Occipital lobe (tissue), 1 donor: ENCODE measurements at regions not wholly inside any gene's neighbourhood (a gene's known extent, or its start where the extent isn't known, plus 50 kb on each side); places are given as distances from the start of the nearest gene placed in this dataset.

ENCODE experiments used
- DNase-seq: peaks from one replicate; lab custom pipeline; 2025; lab: John Stamatoyannopoulos, UW

DNA sequence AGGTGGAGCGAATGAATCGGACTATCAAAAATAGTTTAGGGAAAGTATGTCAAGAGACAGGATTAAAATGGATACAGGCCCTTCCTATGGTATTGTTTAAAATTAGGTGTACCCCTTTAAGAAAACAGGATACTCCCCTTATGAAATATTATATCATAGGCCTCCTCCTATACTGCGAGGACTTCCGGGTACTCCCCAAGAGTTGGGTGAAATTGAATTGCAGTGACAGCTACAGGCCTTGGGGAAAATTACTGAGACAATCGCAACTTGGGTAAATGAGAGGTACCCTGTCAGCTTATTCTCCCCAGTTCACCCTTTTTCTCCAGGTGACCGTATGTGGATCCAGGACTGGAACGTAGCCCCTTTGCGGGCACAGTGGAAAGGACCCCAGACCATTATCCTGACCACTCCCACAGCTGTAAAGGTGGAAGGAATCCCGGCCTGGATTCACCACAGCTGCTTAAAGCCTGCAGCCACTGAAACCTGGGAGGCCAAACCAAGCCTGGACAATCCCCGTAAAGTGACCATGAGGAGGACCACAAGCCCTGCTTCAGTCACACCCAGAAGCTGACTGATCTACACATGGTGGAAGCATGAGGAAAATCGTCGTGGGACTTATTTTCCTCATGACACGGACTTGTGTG is 1138.1 kb downstream of the ARAP2 start:
- no peak for DNase-seq

DNA sequence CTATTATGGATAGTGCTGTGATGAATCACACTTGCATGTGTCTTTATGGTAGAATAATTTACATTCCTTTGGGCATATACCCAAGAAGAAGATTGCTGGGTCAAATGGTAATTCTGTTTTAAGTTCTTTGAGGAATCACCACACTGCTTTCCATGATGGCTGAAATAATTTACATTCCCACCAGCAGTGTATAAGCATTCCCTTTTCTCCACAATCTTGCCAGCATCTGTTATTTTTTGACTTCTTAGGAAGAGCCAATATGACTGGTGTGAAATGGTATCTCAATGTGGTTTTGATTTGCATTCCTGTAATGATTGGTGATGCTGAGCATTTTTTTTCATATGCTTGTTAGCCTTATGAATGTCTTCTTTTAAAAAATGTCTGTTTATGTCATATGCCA is 1120.2 kb downstream of the ARAP2 start:
- no peak for DNase-seq

DNA sequence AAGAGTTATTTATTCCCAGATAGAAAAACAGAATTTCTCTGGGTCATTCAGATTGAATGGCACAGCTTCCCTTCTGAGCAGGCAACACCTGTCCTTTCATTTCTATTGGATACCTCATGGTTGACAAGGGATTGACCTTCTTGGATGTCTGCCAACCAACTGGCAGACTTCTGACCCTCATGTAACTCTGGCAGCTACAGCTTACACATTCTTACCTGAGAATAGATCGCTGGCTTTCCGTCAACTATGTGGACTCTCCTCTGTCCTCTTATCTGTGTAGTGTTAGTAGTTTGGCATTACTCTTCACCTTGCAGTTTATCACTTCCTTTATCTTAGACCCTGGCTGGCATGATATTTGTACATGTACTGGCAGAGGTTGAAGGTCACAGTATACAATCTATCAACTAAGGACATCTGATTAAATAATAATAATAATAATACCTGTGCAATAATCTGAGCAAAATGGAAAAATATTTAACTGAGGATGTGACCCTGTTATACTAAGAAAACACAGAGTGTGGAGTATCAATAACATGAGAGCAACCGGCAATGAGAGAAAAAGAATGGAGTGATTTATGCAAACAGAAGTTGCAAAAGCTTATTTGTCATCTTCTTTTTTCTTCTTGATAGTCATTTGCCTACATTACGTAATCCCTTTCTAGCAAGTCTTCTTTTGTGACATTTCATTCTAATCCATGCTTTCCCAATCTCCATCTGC is 1118.2 kb downstream of the ARAP2 start:
- DNase-seq: no peak

DNA sequence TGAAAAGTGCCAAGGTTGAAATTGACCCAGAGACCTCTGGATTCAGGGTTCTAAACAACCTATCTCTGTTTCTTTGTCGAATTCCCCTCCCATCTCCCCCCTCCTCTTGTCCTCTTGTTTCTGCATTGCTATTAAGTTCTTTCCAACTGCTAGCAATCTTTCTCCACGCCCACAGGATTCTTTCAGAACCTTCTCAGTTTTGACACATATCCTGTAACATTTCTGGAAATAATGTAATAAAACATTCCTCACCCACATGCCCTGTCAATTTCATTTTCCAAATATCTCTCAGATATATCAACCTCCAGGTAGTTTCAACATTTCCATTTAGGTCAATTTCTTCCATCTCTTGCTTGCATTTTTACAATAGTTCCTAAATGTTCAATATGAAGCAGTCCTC is 1105.9 kb downstream of the ARAP2 start:
- no peak for DNase-seq

DNA sequence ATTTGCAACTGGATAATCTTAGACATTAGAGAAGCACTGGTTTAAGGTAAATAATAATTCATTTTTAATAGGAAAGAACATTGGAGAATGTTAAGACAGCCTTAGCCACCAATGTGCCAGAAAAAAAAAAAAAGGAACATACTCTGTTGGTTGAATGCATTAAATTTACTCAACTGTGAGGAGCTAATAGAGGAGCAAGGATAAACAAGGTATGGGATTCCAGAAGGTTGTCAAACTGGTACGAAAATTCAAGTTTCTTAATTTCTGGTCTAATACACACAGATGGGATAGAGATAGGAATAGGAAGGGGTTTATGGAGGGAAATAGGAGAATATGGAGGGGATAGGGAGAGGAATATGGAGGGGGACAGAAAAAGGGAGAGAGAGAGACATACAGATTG is 1096.6 kb downstream of the ARAP2 start:
- DNase-seq: no peak

DNA sequence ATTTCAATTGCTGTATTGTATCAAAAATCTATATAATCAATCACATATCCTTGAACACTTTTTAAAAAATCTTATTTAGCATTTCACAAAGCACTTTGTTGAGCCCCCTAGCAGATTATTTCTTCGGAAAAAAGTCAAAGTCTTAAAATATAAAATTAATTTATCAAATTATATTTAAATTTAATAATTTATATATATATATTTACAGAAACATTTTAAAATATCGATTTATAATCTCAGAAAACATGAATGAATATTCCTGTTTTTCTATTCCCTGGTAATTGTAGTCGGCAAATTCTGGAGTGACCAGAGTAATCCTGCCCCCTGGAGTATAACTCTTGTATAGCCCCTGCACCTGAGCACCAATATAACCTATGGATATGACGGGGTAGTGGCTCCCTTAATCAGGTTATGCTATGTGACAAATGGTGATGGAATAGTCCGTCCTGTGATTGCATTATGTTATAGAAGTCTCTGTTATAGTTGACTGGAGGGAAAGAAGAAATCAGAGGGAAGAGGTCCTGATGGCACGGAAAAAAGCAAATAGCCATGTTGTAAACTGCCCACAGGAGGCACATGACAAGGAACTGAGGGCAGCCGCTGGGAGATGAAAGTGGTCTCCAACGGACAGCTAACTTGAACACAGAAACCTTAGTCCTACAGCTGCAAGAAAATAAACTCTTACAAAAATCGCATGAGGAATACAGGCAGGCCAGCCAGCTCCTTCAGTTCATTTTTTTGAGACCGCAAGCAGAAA is 1092.3 kb downstream of the ARAP2 start:
- no peak for DNase-seq

DNA sequence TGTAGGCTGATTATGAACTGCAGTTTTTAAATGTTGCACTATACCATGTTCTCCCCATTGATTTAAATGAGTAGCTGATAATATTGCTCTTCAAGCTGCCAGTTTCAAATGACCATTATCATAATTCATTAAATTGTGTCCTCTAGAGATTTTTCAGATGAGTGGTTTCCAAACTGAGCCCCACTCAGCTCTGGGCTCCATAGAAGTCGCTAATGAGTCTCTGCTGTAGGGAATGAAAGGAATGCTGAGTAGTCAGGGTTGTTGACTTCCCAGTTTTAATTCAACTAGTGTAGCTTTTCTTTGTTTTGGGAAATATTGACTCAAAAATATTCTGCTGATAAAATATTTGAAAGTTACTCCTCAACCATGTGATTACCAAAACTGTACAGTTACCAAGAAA is 1081.1 kb downstream of the ARAP2 start:
- DNase-seq: no peak

DNA sequence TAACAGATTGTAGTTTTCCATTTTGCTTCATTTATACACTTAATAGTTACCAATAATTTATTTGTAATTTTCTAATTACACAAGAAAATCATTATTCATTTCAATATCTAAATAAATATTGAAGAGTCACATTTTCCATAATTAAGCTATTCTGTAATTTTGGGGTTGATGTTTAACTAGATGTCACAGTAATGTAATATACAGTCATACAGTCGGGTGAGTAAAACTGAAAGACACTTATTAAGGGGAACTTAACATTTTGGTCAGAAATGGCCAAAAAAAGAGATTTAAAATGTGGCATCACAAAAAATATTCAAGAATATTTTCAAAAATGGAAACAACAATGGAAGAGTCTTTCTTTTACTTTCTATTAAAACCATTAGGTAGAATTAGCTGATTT is 1080.3 kb downstream of the ARAP2 start:
- DNase-seq: no peak

DNA sequence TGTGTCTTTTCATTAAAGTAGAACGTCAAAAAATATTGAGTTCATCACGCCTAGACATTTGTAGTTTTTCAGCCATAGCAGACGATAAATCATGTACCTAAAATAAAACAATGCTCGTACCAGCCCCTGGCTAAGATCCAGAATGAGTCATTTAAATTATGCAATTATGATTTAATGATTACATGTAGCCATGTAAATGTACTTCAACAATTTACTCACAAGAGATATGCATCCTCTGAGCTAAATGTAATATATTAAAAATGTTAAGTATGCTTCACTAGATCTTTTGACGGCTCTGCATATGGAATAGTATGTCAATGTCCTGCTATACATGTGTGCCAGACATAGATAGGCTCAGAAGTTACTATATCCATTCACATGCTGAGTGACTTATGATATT is 1077.8 kb downstream of the ARAP2 start:
- DNase-seq: no peak

DNA sequence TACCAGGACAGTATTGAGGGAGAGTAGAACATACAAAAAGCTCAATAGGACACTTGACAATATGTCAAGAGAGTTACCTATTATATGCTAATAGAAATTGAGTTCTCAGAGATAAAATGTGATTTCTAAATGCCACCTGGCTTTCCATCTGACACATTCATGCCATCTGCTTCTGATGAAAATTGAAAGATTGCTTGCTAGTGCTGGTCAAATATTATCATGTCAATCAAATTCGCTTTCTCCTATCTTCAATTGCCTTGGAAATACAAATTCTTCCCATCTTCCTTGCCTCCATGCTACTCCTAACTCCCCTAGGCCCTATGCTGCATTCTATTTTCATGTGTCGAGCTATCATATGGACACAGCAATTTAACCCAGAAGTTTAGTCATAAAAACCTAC is 1076.9 kb downstream of the ARAP2 start:
- no peak for DNase-seq

DNA sequence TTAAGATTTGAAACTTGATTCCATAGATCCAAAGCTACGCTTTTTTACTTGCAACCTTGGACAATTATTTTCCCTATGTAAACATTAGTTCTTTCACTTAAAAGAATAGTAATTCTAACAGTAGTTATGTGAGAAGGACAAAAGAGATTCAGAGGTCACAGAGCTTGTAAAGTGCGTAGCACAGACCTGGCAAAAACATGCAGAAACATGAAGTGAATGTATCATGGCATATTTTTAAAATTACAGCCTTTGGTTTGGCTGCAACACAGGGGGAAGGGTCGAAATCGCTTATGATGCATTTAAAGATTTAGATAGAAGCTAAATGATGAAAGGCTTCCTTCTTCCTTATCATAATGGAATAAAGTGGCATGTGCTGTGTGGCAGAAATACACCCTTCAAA is 1068.8 kb downstream of the ARAP2 start:
- DNase-seq: no peak

DNA sequence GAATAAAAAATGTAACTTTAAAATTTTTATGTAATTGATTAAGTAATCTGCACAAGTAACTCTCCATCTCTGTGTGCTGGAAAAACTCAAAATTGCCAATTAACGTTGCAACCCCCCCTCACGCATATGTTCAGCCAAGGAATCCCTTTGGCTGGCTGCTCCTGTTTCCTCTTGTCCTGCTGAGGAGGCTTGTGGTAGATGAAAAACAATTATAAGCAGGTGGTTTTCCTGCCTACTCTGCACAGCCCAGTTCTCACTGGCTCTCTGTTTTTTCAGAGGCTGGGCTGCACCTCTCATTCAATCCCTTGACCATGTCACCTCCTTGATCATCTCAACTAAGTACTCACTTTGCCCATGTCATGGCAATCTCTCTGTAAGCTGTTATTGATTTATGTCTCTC is 1068.4 kb downstream of the ARAP2 start:
- no peak for DNase-seq

DNA sequence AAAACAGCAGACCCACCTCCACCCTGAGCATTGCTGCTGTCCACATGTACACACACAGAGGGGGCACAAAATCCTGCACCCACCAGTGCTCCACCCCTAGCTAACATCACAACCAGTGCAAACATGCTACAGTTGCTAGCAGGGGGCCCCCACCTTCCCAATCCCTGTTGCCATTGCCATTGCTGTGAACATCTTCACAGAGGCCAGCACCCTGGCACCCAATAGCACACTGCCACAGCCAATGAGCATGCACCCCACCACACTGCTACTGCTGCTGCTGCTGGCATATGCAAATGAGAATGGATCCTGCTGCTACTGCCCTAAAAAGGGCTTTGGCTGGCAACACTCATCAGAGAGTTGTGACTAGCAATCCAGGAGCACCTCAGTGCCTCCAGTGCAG is 1061.9 kb downstream of the ARAP2 start:
- DNase-seq: no peak

DNA sequence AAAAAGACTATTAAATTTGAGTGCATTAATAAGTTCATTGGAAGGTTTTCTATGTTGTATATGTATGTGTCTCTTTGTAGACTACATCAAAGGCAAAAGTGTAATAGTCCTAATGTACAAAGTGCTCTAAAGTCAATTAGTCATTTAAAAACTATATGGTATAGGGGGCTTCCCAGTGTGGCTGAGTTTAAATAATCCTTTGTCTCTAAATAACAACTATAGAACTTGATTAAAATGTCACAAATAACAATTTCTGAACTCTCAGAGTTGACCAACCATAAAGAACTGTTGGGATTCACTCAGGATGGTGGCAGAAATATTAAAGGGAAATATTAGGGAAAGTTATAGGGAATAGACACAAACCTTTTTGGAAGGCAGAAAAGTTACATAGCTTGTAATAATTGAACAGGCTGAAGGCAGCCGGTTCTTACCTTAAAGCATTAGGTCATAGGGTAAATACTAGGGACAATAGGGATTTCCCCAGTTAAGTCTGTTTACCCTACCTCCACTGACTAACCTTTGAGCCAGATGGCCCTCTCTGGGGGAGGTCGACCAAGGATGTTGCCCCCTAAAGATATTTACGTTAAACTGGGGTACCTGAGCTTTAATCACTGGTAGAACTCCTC is 1054.2 kb downstream of the ARAP2 start:
- no peak for DNase-seq

DNA sequence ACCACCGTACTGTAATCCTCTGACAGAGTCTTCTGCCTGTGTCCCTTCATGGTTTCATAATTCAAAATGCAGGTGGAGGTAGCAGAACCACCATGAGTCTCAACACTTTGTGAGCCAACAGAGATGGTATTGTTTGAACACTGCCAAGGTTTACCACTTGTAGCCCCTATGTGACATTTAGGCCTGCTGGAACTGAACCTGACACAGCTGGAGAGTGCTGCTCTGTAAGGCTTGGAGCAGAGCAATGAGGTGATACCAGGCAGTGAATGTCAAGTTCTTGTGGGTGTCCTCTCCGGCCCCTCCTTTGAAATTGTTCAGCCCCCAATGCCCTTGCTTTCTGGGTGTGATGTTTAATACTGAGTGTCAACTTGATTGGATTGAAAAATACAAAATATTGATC is 1042.9 kb downstream of the ARAP2 start:
- no peak for DNase-seq

DNA sequence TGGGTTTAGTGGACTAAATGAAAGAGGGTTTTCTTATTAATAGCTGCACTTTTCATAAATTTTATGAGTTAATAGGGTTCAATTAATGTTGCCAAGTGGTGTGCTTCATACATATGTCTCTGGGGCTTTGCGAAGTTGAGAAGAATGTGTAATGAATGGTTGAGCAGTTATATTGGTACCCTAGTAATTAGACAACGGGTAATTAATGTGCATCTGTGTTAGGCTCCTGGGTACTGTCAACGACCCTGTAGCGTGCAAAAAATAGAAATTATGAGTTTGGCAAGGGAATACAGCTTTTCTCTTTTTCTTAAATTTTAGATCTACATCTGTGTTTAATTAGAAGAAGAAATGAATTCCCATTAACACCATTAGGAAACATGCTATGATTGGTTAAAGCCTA is 1027.7 kb downstream of the ARAP2 start:
- no peak for DNase-seq

DNA sequence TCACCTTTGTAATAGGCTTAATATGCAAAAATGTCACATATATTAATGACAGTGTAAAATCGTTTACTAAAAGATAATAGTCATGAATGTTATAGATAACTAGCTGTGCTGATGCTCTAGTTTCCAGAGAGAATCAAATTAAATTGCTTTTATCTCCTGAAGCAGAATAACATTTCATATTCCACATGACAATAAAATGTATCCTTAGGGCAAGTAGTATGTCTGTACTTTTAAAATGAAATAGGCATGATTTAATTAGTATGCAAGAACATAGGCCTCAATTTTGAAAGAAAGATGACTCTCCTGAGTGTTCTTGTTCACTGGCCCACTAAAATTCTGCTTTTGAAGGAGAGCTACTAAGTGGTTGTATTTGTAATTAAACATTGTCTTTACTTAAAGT is 1027.0 kb downstream of the ARAP2 start:
- no peak for DNase-seq

DNA sequence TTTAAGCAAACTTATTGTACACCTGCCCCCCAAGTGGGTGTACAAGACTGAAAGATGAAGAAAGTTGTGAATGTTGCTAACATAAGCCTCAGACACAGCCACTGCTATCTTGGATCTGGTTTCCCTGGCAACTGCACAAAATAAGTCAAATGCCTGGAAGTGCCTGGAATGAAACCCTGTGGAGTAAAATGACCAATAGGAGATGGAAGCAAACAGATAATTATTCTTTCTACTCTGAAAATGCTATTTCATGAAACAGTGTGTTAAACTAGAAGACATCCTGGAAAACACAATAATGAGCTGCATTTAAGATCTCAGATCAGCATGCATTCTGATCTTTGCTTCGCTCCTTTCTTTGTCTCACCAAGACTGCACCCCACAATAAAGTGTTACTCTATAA is 1016.0 kb downstream of the ARAP2 start:
- no peak for DNase-seq

DNA sequence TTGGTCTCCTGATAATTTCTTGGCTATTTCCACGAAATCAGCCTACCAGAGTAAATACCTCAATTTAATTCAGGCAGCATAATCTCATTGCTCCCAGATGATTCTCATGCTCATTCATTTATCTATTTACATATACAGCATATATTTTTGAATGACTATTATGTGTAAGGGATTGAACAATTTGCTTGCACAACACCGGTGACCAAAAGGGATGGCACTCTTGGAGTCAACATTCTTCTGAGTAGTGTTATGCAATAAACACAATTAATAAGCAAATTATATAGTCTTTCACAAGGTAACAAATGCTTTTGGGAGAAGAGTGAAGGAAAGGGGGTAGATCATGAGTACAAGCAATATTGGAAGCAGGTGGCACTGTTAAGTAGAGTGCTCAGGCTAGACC is 1015.3 kb downstream of the ARAP2 start:
- DNase-seq: no peak

DNA sequence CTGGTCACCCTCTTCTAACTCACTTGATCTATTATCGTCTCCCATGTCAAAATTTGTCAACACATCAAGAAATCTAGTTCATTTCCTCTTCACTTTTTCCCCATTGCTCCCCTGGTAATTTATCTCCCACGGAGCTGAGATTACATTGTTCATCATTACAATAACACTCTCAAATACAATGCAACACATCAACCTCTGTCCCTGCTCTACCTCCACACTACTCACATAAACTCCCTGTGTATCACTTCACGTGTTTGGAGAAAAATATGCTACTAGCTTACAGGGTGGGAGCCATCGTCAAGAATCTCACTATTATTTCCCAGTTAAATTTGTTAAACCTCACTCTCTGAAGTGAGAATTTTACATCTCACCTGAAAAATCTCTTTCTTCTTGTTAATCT is 1006.4 kb downstream of the ARAP2 start:
- DNase-seq: no peak

DNA sequence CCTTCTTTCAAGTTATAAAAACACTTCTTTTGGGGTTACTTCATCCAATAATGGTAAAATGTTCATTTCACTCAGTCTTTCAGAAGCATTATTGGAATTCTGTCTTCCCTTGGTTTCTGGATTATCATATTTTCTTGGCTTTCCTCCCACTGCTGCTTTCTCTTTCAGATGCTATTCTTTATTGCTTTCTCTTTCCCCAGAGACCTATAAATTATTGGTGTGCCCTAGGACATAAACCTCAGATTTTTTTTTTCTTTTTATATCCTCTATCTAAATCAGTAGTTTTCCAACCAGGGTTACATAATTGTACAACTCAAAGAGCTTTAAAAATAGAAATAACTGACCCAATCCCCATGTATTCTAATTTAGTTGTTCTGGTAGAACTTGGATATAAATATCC is 1005.5 kb downstream of the ARAP2 start:
- DNase-seq: no peak

DNA sequence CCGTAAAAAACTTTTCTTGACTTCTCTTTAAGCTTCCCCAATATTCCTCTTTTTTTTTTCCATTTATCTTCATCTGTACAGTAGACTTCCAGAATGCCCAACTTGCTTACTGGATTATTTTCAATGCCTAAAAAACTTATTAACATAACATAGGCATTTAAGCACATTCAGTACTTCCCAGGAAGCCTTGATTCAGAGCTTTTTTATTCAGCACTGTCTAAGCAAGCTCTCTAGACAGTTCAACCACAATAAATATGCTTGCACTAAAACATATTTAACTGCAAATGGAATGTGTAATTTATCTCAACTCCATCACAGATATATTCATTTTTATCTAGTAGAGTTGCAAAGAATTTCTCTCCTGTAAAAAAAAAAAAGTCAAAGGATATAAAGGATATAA is 997.8 kb downstream of the ARAP2 start:
- no peak for DNase-seq
